Posterior cingulate gyrus (tissue), 11 donors: ENCODE measurements at regions not wholly inside any gene's neighbourhood (a gene's known extent, or its start where the extent isn't known, plus 50 kb on each side); places are given as distances from the start of the nearest gene placed in this dataset.
"Not testable (repeated sequence)": the region's sequence is repeated elsewhere in the genome, so short reads cannot be mapped to it uniquely, and the experiment has no call there.

Experiments used
- DNase-seq, 10 donors: peaks; one replicate each; pipeline versions ENCODE4 v3.0.0 to v3.0.0-alpha.2; 2020 to 2021; ENCODE audit warnings: mixed read lengths in 3 of 10
- intact Hi-C: fragments of 100-400 bp; cut with DNase I; formaldehyde crosslinking; loops from one replicate; pipeline ENCODE4 v1.15.1; 2023

DNA sequence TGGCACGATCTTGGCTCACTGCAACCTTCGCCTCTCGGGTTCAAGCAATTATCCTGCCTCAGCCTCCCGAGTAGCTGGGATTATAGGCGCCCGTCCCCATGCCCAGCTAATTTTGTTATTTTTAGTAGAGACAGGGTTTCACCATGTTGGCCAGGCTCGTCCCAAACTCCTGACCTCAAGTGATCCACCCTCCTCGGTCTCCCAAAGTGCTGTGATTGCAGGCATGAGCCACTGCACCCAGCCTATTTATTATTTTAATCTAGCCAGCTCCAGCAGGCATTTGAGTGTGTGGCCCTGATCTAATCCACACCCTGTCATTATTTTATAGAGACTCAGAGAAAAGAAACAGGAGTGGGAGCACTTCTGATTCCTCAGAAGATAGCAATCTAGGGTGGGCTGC is 66.4 kb upstream of the ABHD2 start:
- intact Hi-C loops, DNase-seq: not testable (repeated sequence)

DNA sequence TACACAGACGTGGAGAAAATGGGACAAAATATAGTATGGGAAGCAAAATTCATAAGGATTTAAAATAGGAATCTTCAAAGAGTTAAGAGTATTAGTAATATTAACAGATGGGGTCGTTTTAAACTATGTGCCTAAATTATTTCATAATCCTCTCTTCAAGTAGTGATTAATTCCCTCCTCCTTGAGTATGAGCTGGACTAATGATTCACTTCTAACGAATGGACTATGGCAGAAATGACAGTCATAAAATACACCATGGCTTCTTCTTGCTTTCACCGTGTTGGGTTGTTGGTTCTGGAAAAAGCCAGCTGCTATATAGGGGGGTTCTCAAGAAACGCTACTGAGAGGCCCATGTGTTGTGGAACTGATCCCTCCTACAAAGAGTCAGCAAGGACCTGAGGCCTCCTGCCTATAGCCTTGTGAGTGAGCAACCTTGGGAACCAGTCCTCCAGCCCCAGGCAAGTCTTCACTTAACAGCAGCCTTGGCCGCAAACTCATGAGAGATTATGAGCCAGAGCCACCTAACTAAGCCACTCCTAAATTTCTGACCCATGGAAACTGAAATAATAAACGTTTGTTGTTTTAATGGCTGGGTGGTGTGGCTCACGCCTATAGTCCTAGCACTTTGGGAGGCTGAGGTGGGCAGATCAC is 64.8 kb upstream of the ABHD2 start:
- DNase-seq: no peak
- intact Hi-C loops: no loop called here

DNA sequence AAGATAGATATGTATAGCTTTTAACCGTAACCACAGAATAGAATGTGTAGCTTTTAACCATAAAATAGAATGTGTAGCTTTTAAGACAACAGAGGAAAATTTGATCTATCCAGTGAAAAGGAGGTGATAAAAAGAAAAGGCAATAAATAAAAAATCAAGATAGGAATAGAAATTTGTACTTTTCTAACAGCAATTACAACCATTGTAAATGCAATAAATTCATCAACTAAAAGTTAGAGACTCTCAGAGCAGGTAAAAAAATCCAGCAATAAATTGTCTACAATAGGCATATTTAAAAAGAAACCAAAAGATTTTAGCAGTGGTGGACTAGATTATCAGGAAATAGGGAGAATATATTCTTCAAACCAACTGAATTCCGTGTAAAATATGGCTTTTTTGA is 63.8 kb upstream of the ABHD2 start:
- intact Hi-C loops: no loop called here
- no peak for DNase-seq

DNA sequence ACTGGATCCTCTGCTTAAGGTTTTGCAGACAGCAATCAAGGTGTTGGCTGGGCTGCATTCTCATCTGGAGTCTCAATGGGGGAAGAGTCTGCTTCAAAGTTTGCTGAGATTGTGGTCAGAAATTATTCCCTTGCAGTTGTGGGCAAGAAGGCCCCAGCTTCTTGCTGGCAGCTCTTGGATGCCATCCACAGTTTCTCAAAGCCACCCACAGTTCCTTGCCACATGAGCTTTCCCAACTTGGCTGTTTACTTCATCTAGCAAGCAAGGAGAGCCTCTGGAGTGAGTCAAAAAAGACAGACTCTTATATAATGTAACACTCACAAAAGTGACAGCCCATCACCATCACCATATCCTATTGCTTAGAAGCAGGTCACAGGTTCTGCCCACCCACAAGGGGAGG is 62.1 kb upstream of the ABHD2 start:
- DNase-seq: peak in 2 of 10 donors; percentile 15 to 82
- intact Hi-C loops: no loop called here

DNA sequence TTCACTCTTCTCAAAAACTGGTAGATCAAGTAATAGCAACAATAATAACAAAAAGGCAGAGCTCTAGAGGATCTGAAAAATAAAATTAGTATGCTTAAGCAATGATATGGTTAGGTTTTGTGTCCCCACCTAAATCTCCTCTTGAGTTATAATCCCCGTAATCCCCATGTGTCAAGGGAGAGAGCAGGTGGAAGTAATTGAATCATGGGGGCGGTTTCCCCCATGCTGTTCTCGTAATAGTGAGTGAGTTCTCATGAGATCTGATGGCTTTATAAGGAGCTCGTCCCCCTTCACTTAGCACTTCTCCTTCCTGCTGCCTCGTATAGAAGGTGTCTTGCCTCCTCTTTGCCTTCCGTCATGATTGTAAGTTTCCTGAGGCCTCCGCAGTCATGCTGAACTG is 60.2 kb upstream of the ABHD2 start:
- intact Hi-C loops: no loop called here
- DNase-seq: no peak

DNA sequence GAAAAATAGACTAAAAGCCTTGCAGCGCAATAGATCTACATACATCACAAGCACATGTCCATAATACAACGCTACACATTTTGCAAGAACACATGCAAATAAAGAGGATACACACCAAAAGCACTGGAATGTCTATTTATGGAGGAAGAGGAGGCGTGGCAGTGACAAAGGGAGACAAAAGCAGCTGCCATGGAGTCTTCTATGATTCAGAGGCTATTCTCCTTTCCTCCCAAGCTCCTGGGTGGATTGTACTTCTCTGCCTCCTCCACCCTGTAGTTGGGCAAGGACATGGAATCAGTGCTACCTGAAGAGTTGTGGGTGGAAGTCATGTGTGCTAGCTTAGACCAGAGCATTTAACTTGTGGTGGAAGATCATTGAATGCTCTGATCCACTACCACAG is 57.9 kb upstream of the ABHD2 start:
- no peak for DNase-seq
- intact Hi-C loops: no loop called here

DNA sequence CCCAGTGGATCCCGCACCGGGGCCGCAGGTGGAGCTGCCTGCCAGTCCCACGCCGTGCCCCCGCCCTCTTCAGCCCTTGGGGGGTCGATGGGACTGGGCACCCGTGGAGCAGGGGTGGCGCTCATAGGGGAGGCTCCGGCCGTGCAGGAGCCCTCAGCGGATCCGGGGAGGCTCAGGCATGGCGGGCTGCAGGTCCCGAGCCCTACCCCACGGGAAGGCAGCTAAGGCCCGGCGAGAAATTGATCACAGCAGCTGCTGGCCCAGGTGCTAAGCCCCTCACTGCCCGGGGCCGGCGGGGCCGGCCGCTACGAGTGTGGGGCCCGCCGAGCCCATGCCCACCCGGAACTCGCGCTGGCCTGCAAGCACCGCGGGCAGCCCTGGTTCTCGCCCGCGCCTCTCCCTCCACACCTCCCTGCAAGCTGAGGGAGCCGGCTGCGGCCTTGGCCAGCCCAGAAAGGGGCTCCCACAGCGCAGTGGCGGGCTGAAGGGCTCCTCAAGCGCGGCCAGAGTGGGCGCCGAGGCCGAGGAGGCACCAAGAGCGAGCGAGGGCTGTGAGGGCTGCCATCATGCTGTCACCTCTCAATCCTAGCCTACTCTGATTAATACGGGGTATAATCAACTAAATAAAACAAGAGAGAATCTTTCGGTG is 56.5 kb upstream of the ABHD2 start:
- DNase-seq, intact Hi-C loops: not testable (repeated sequence)

DNA sequence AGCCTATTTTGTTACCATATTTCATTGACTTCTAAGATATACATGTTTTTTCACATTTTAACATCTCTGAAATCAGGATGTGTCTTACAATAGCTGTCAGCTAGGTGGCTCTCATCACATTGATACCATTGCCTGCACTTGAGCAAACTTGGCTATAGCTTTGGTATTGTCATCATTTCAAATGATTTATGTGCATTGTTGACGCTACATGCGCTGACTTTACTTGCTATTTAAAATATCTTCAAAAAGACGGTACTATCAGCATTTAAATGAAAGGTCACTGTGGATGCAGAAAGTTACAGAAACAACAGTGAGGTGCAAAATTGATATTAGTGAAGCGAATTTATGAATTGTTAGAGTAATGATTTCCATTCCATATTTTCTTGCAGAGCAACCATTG is 54.0 kb upstream of the ABHD2 start:
- intact Hi-C loops: no loop called here
- DNase-seq: no peak

DNA sequence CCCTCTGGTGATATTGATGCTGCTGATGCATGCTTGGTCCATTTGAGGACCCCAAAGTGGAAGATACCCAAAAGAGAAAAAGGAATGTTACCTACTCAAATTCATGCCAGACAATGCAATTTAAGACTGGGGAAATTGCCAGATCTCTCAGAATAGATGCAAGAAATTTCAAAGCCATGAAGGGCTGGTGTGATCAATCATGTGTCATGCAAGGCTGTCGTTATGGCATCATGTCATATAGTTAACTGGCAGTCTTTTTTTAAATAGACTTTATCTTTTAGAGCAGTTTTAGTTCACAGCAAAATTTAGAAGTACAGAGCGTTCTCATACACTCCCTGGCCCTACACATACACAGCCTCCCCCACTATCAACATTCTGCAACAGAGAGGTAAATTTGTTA is 53.1 kb upstream of the ABHD2 start:
- intact Hi-C loops: no loop called here
- DNase-seq: no peak

DNA sequence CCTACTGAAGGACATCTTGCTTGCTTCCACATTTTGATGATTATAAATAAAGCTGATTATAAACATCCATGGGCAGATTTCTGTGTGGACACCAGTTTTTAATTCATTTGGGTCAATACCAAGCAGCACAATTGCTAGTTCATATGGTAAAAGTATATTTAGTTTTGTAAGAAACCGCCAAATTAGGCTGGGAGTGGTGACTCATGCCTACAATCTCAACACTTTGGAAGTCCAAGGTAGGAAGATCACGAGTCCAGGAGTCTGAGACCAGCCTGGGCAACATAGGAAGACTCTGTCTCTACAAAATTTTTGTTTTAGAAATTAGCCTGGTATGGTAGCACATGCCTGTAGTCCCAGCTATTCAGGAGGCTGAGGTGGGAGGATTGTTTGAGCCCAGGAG is 52.6 kb upstream of the ABHD2 start:
- intact Hi-C loops: no loop called here
- peak in 1 of 10 donors; percentile 14 for DNase-seq

DNA sequence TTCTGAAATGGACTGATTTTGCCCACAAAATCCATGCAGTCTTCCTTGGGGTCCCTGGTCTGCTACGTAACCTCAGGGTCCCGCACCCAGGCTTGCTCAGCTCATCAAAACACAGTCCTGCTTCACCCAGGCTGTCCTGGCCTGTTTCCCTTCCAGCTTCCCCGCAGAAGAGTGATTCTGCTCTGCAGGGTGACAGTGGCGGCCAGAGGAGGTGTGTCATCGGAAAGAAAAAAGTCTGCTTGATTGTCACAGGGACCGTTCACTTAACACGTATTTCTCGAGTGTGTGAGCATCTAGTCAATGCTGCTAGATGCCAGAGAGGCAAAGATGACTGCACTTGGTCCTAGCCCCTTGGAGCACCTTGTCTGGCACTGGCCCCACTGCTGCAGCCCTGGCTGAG is 50.1 kb upstream of the ABHD2 start:
- no peak for DNase-seq

More for the DNA sequence above, 50.1 kb upstream of the ABHD2 start:
- intact Hi-C loops: no loop called here
